ENCODE measurements at regions not wholly inside any gene's neighbourhood (a gene's known extent, or its start where the extent isn't known, plus 50 kb on each side); places are given as distances from the start of the nearest gene placed in this dataset.
"Not testable (repeated sequence)": the region's sequence is repeated elsewhere in the genome, so short reads cannot be mapped to it uniquely, and the experiment has no call there.

- H3K79me2 ChIP-seq (ENCODE audit: insufficient read depth); POLR2A ChIA-PET; H3F3A ChIP-seq (replicated peaks; ENCODE audit: insufficient read depth); H3K9ac ChIP-seq; H3K9me3 ChIP-seq; DNase-seq; H2AFZ ChIP-seq (ENCODE audit: low read depth); CTCF ChIA-PET; H3K27ac ChIP-seq (ENCODE audit: low read depth in 2 of 2, low read length in 1 of 2); H4K20me1 ChIP-seq (ENCODE audit: insufficient read depth); H3K36me3 ChIP-seq (replicated peaks in 1 of 2; ENCODE audit: control insufficient read depth in 1 of 2, insufficient read depth in 2 of 2, low read length in 1 of 2); H3K4me2 ChIP-seq; H3K4me3 ChIP-seq (ENCODE audit: low read depth in 2 of 2, low read length in 1 of 2); H3K27me3 ChIP-seq (ENCODE audit: insufficient read depth); H3K9me2 ChIP-seq: not testable (repeated sequence)
- peaks cover 2 to 12% of the 10 kb centered on the region in 2 experiments; a peak in 2 of 4 replicates for H3K4me1 ChIP-seq (ENCODE audit: control insufficient read depth in 1 of 2, insufficient read depth in 2 of 2, low read depth in 1 of 2, low read length in 1 of 2)
- 75% methylated on average over 4 of the region's 4 CpGs for WGBS (ENCODE audit: low lambda C conversion rate)
Observed at GRCh38 chr2:215889240-215889969, 123.9 kb downstream of the MREG start.

GRCh38 chr2:215888680-215889079, 124.7 kb downstream of the MREG start:
- TF ChIP-seq TEAD4 (IDR thresholded peaks at IDR 0.05; ENCODE audit: borderline replicate concordance, insufficient read depth): no peak
- DNase-seq: no peak
- no peak overlapping the region for H2AFZ ChIP-seq (ENCODE audit: low read depth)
- peaks cover 2 to 13% of the 10 kb centered on the region in 2 experiments; a peak in 2 of 4 replicates for H3K4me1 ChIP-seq (ENCODE audit: control insufficient read depth in 1 of 2, insufficient read depth in 2 of 2, low read depth in 1 of 2, low read length in 1 of 2)
- no peak overlapping the region for H3K4me2 ChIP-seq
- WGBS (ENCODE audit: low lambda C conversion rate): 22% methylated on average over 2 of the region's 2 CpGs
- H4K20me1 ChIP-seq (ENCODE audit: insufficient read depth): no peaks in the 10 kb centered on the region
- no peak overlapping the region for H3K9ac ChIP-seq
- H3K27ac ChIP-seq (ENCODE audit: low read depth in 2 of 2, low read length in 1 of 2): no peak overlapping the region
- peaks cover 6% of the 10 kb centered on the region for H3F3A ChIP-seq (replicated peaks; ENCODE audit: insufficient read depth)
- no peaks in the 10 kb centered on the region for H3K79me2 ChIP-seq (ENCODE audit: insufficient read depth)
- ChIA-PET CTCF (no interaction called here), POLR2A (no interaction called here)
- H3K4me3 ChIP-seq (ENCODE audit: low read depth in 2 of 2, low read length in 1 of 2): no peak overlapping the region
- H3K9me3 ChIP-seq: no peaks in the 10 kb centered on the region
- H3K9me2 ChIP-seq: no peaks in the 10 kb centered on the region
- H3K36me3 ChIP-seq (replicated peaks in 1 of 2; ENCODE audit: control insufficient read depth in 1 of 2, insufficient read depth in 2 of 2, low read length in 1 of 2): no peaks in the 10 kb centered on the region
- H3K27me3 ChIP-seq (ENCODE audit: insufficient read depth): no peaks in the 10 kb centered on the region

GRCh38 chr2:215887303-215887702, 126.0 kb downstream of the MREG start:
- H3K4me2 ChIP-seq: no peak overlapping the region
- H4K20me1 ChIP-seq (ENCODE audit: insufficient read depth): no peaks in the 10 kb centered on the region
- peaks cover 6% of the 10 kb centered on the region for H3F3A ChIP-seq (replicated peaks; ENCODE audit: insufficient read depth)
- no peaks in the 10 kb centered on the region for H3K9me2 ChIP-seq
- peaks cover 2 to 13% of the 10 kb centered on the region in 2 experiments; a peak in 2 of 4 replicates for H3K4me1 ChIP-seq (ENCODE audit: control insufficient read depth in 1 of 2, insufficient read depth in 2 of 2, low read depth in 1 of 2, low read length in 1 of 2)
- ChIA-PET POLR2A (no interaction called here), CTCF (interaction anchor here (0.7 to 0.8 kb wide), 2 partner anchors 14 to 45 kb away, joined by 3 read pairs; no protein-coding TSS in a partner anchor)
- H2AFZ ChIP-seq (ENCODE audit: low read depth): no peak overlapping the region
- no peak overlapping the region for H3K9ac ChIP-seq
- 94% methylated on average over 2 of the region's 2 CpGs for WGBS (ENCODE audit: low lambda C conversion rate)
- no peak overlapping the region for H3K27ac ChIP-seq (ENCODE audit: low read depth in 2 of 2, low read length in 1 of 2)
- no peak for DNase-seq
- H3K79me2 ChIP-seq (ENCODE audit: insufficient read depth): no peaks in the 10 kb centered on the region
- H3K4me3 ChIP-seq (ENCODE audit: low read depth in 2 of 2, low read length in 1 of 2): no peak overlapping the region
- H3K27me3 ChIP-seq (ENCODE audit: insufficient read depth): no peaks in the 10 kb centered on the region
- no peaks in the 10 kb centered on the region for H3K9me3 ChIP-seq
- no peaks in the 10 kb centered on the region for H3K36me3 ChIP-seq (replicated peaks in 1 of 2; ENCODE audit: control insufficient read depth in 1 of 2, insufficient read depth in 2 of 2, low read length in 1 of 2)
- TF ChIP-seq RFX5 (IDR thresholded peaks at IDR 0.05; ENCODE audit: low read length) (no peak), RCOR1 (IDR thresholded peaks at IDR 0.05; ENCODE audit: low read length) (no peak), EZH2phosphoT487 (IDR thresholded peaks at IDR 0.05; ENCODE audit: borderline replicate concordance, low read depth) (no peak), ZBTB33 (IDR thresholded peaks at IDR 0.05; ENCODE audit: borderline replicate concordance, low read depth) (no peak), RXRA (IDR thresholded peaks at IDR 0.05; ENCODE audit: borderline replicate concordance, low read depth) (no peak), USF1 (IDR thresholded peaks at IDR 0.05; ENCODE audit: borderline replicate concordance, low read depth) (no peak), CHD2 (IDR thresholded peaks at IDR 0.05; ENCODE audit: low read length, partially characterized antibody) (no peak), GATA2 (CRISPR knock-in tag; IDR thresholded peaks at IDR 0.05) (no peak), IRF3 (IDR thresholded peaks at IDR 0.05; ENCODE audit: low read depth, low read length) (no peak), PBX3 (IDR thresholded peaks at IDR 0.05) (no peak), POLR2AphosphoS5 (IDR thresholded peaks at IDR 0.05; ENCODE audit: low read depth, low read length) (no peak), SMC3 (IDR thresholded peaks at IDR 0.05; ENCODE audit: low read depth, low read length) (no peak), GABPA (IDR thresholded peaks at IDR 0.05; ENCODE audit: low read depth) (no peak), TCF12 (IDR thresholded peaks at IDR 0.05) (no peak), FOSL2 (IDR thresholded peaks at IDR 0.05; ENCODE audit: borderline replicate concordance, low read depth) (no peak)

Measured in SK-N-SH (cell line).